DMS 273 treated with DMSO at 0.1 percent for 48 hours (cell line): ENCODE measurements at regions not wholly inside any gene's neighbourhood (a gene's known extent, or its start where the extent isn't known, plus 50 kb on each side); places are given as distances from the start of the nearest gene placed in this dataset.
"Not testable (repeated sequence)": the region's sequence is repeated elsewhere in the genome, so short reads cannot be mapped to it uniquely, and the experiment has no call there.

Source experiments
- DNase-seq: peaks from one replicate; lab custom pipeline; 2025; lab: John Stamatoyannopoulos, UW

- DNase-seq = no peak
Measured at GRCh38 chr16:76816475-76816874, 374.5 kb upstream of the MON1B start.

GRCh38 chr16:76818606-76819181 lies 372.3 kb upstream of the MON1B start:
- DNase-seq = no peak

- no peak for DNase-seq
Measured at GRCh38 chr16:76819226-76819916, 371.6 kb upstream of the MON1B start.

- DNase-seq = no peak
Measured at GRCh38 chr16:76824221-76824620, 366.8 kb upstream of the MON1B start.

GRCh38 chr16:76824791-76825190 lies 366.2 kb upstream of the MON1B start:
- no peak for DNase-seq

GRCh38 chr16:76835339-76835738 lies 355.7 kb upstream of the MON1B start:
- DNase-seq = no peak

- DNase-seq = no peak
Measured at GRCh38 chr16:76835779-76836300, 355.1 kb upstream of the MON1B start.

- no peak for DNase-seq
Measured at GRCh38 chr16:76837872-76838271, 353.1 kb upstream of the MON1B start.

GRCh38 chr16:76854234-76854633 lies 336.8 kb upstream of the MON1B start:
- no peak for DNase-seq

- no peak for DNase-seq
Measured at GRCh38 chr16:76856112-76856511, 334.9 kb upstream of the MON1B start.

GRCh38 chr16:76857402-76857801 lies 333.6 kb upstream of the MON1B start:
- no peak for DNase-seq

- no peak for DNase-seq
Measured at GRCh38 chr16:76862901-76863300, 328.1 kb upstream of the MON1B start.

- DNase-seq = no peak
Measured at GRCh38 chr16:76866994-76867393, 324.0 kb upstream of the MON1B start.

- no peak for DNase-seq
Measured at GRCh38 chr16:76875898-76876297, 315.1 kb upstream of the MON1B start.

- no peak for DNase-seq
Measured at GRCh38 chr16:76879420-76879819, 311.6 kb upstream of the MON1B start.

GRCh38 chr16:76880523-76880922 lies 310.5 kb upstream of the MON1B start:
- not testable (repeated sequence) for DNase-seq

- no peak for DNase-seq
Measured at GRCh38 chr16:76882105-76882504, 308.9 kb upstream of the MON1B start.

GRCh38 chr16:76883076-76883475 lies 307.9 kb upstream of the MON1B start:
- no peak for DNase-seq

GRCh38 chr16:76885776-76886537 lies 305.0 kb upstream of the MON1B start:
- no peak for DNase-seq

GRCh38 chr16:76897816-76898215 lies 293.2 kb upstream of the MON1B start:
- no peak for DNase-seq

- DNase-seq = no peak
Measured at GRCh38 chr16:76899767-76900166, 291.2 kb upstream of the MON1B start.

GRCh38 chr16:76900285-76901263 lies 290.4 kb upstream of the MON1B start:
- no peak for DNase-seq
